DND-41 (cell line): ENCODE measurements at regions not wholly inside any gene's neighbourhood (a gene's known extent, or its start where the extent isn't known, plus 50 kb on each side); places are given as distances from the start of the nearest gene placed in this dataset.

Experiments used
- ATAC-seq: fragments of 200-7000 bp; cut with Tn5 transposase; 3 replicates; pipeline ENCODE4 v1.9.1; 2021; ENCODE audit warnings: low read depth; ENCODE audit not compliant: insufficient read depth
- DNase-seq: peaks from one replicate; pipeline ENCODE4 v3.0.0-alpha.2; 2020
- H2AFZ ChIP-seq: 2 replicates; pipeline ENCODE4 v1.6.0; 2012; ENCODE audit warnings: low read depth, low read length
- H3K27ac ChIP-seq: 2 replicates; pipeline ENCODE4 v1.5.1; 2012; ENCODE audit warnings: low read length, inconsistent platforms
- H3K27me3 ChIP-seq: fragments of 200-600 bp; sonication (generic); 2 replicates; pipeline ENCODE4 v1.6.0; 2012; ENCODE audit warnings: low read length, mild to moderate bottlenecking, inconsistent platforms; ENCODE audit not compliant: insufficient read depth, poor library complexity
- H3K36me3 ChIP-seq: 2 replicates; pipeline ENCODE4 v1.5.1; 2012; ENCODE audit warnings: low read length, inconsistent platforms; ENCODE audit not compliant: insufficient read depth
- H3K4me1 ChIP-seq: 2 replicates; pipeline ENCODE4 v1.5.1; 2012; ENCODE audit warnings: mild to moderate bottlenecking, low read length; ENCODE audit not compliant: insufficient read depth
- H3K4me2 ChIP-seq: 2 replicates; pipeline ENCODE4 v1.6.0; 2012; ENCODE audit warnings: mild to moderate bottlenecking, moderate library complexity, low read length, inconsistent platforms; ENCODE audit not compliant: insufficient read depth
- H3K4me3 ChIP-seq, 2 experiments: fragments of 200-600 bp in 1 of 2; shearing (Covaris generic) in 1 of 2; 2 replicates each; pipeline ENCODE4 v1.5.1; 2012 to 2016; ENCODE audit warnings: inconsistent platforms in 2 of 2, low read length in 2 of 2, mild to moderate bottlenecking in 2 of 2, low read depth in 1 of 2, moderate library complexity in 1 of 2
- H3K79me2 ChIP-seq: 2 replicates; pipeline ENCODE4 v1.6.0; 2012; ENCODE audit warnings: low read length, inconsistent platforms; ENCODE audit not compliant: insufficient read depth
- H3K9ac ChIP-seq: 2 replicates; pipeline ENCODE4 v1.6.0; 2012; ENCODE audit warnings: low read depth, mild to moderate bottlenecking, inconsistent platforms, low read length, moderate library complexity
- H3K9me3 ChIP-seq: 2 replicates; pipeline ENCODE4 v1.5.1; 2012; ENCODE audit warnings: low read length, moderate library complexity, mild to moderate bottlenecking, inconsistent platforms; ENCODE audit not compliant: insufficient read depth, severe bottlenecking
- H4K20me1 ChIP-seq: 2 replicates; pipeline ENCODE4 v1.6.0; 2012; ENCODE audit warnings: low read length; ENCODE audit not compliant: insufficient read depth
- EZH2 ChIP-seq: IDR thresholded peaks from 3 replicates; pipeline ENCODE4 v1.6.1; 2012; ENCODE audit warnings: borderline replicate concordance, low read depth, mild to moderate bottlenecking, moderate library complexity, low read length, inconsistent platforms; ENCODE audit not compliant: severe bottlenecking
- TF ChIP-seq, protein P1 (sequence below): IDR thresholded peaks from 2 replicates; pipeline ENCODE4 v1.5.1; 2012; ENCODE audit warnings: borderline replicate concordance, low read length, moderate library complexity, mild to moderate bottlenecking; ENCODE audit not compliant: poor library complexity, severe bottlenecking; ENCODE audit errors: extremely low read depth

DNA sequence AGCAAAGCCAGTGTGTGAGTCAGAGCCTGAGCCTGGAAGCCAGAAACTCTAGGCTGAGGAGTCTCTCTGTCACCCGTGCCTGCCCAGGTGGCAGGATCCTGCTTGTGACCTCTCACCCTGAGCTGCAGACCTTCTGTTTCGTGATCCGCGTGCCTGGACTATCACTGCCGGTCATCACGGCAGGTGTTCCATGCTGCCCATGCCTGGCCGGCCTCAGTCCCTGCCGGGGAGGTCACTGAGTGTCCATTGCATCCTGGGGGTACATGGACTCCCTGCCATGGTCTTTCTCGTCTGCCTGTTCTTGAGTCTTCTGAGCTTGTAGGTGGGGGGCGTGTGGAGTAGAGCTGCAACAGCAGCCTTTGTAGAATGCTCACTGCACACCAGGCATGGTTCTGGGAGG, 1032.4 kb downstream of the TBC1D22A start:
- no peak overlapping the region for H3K4me3 ChIP-seq
- DNase-seq: no peak
- no peak overlapping the region for H3K27ac ChIP-seq
- no peaks in the 10 kb centered on the region for H3K36me3 ChIP-seq
- H3K4me2 ChIP-seq: no peak overlapping the region
- no peaks in the 10 kb centered on the region for H3K4me1 ChIP-seq
- no peak overlapping the region for H2AFZ ChIP-seq
- H3K9ac ChIP-seq: no peak overlapping the region
- TF ChIP-seq, protein P1, sequence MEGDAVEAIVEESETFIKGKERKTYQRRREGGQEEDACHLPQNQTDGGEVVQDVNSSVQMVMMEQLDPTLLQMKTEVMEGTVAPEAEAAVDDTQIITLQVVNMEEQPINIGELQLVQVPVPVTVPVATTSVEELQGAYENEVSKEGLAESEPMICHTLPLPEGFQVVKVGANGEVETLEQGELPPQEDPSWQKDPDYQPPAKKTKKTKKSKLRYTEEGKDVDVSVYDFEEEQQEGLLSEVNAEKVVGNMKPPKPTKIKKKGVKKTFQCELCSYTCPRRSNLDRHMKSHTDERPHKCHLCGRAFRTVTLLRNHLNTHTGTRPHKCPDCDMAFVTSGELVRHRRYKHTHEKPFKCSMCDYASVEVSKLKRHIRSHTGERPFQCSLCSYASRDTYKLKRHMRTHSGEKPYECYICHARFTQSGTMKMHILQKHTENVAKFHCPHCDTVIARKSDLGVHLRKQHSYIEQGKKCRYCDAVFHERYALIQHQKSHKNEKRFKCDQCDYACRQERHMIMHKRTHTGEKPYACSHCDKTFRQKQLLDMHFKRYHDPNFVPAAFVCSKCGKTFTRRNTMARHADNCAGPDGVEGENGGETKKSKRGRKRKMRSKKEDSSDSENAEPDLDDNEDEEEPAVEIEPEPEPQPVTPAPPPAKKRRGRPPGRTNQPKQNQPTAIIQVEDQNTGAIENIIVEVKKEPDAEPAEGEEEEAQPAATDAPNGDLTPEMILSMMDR: no peak
- no peak for TF ChIP-seq EZH2
- no peaks in the 10 kb centered on the region for H3K27me3 ChIP-seq
- no peaks in the 10 kb centered on the region for H3K79me2 ChIP-seq
- no peaks in the 10 kb centered on the region for H3K9me3 ChIP-seq
- no peaks in the 10 kb centered on the region for H4K20me1 ChIP-seq
- ATAC-seq: no peak

DNA sequence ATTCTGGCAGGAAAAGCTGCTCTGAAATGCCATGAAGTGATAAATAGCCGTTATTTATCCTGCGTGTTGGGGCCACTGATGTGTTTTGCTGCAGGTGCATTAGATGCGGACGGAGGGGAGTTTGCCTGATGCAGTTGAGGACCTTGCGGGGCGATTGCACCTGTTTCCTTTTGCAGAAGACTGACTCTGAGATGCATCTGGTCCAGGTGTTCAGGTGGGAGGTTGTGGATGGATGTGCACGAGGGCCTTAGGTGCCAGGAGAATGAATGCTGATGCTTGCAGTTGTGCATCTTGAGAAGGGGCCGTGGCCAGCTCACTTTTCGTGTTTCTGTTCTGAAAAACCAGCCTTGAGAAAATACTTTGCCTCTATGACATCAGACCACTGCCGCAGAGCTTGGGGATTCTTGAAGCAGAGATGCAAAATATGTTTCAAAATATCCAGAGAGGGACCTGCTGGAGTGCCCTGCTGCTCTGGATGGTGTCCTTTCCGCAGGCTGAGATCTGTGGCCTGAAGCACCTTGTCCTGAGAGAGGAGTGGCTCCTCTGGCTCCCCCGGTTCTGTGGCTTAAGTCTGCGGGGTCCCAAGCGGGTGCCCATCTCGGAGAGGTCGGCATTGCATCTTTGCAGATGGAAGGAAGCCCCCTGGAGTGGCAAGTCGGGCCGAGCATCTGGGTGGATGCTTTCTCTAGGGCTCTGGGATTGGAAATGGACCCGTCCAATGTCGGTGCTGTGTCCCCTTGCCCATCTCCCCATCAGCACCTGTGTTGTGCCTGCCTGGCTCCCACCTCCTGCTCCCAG, 1031.1 kb downstream of the TBC1D22A start:
- Histone ChIP-seq H3K36me3 (no peaks in the 10 kb centered on the region), H3K27me3 (no peaks in the 10 kb centered on the region), H2AFZ (no peak overlapping the region), H3K27ac (no peak overlapping the region), H4K20me1 (no peaks in the 10 kb centered on the region), H3K4me2 (no peak overlapping the region), H3K4me1 (no peaks in the 10 kb centered on the region), H3K79me2 (no peaks in the 10 kb centered on the region), H3K9me3 (no peaks in the 10 kb centered on the region), H3K9ac (no peak overlapping the region), H3K4me3 (no peak overlapping the region)
- DNase-seq (no peak), ATAC-seq (no peak)
- TF ChIP-seq, protein P1: no peak
- TF ChIP-seq EZH2: no peak

- no peak overlapping the region for H3K27ac ChIP-seq
- H3K4me1 ChIP-seq: no peaks in the 10 kb centered on the region
- H3K79me2 ChIP-seq: no peaks in the 10 kb centered on the region
- no peaks in the 10 kb centered on the region for H3K27me3 ChIP-seq
- DNase-seq (no peak), ATAC-seq (no peak)
- no peaks in the 10 kb centered on the region for H4K20me1 ChIP-seq
- no peak overlapping the region for H3K9ac ChIP-seq
- no peaks in the 10 kb centered on the region for H3K36me3 ChIP-seq
- TF ChIP-seq, protein P1: no peak
- no peak for TF ChIP-seq EZH2
- no peak overlapping the region for H3K4me2 ChIP-seq
- H3K4me3 ChIP-seq: no peak overlapping the region
- no peak overlapping the region for H2AFZ ChIP-seq
- peaks cover 13% of the 10 kb centered on the region for H3K9me3 ChIP-seq
These were observed 1026.7 kb downstream of the TBC1D22A start for GRCh38 chr22:47789171-47789570.
